HG02885 (cell line): ENCODE measurements at regions not wholly inside any gene's neighbourhood (a gene's known extent, or its start where the extent isn't known, plus 50 kb on each side); places are given as distances from the start of the nearest gene placed in this dataset.

Experiments used
- ATAC-seq: cut with Tn5 transposase; IDR thresholded peaks from one replicate; pipeline ENCODE4 v1.9.1; 2021; ENCODE audit warnings: mild to moderate bottlenecking; ENCODE audit not compliant: unreplicated experiment, poor library complexity

DNA sequence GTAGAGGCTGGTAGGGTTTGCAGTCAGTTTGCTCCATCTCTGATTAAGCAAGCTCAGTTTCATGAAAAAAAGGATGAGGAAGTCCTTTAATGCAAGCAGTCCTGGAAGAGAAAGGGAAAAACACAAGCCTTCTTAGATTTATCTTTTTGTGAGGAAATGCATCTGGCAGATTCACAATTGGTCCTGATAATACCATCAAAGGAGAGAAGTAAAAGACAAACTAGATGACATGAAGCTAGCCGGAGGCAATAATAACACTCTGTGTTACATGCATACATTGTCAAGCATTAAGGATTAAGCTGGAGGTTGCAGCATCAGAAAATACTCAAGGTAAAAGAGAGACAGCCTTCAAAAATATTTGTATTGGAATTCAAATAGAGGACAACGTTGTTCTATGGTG lies 356.0 kb upstream of the TEX13C start, which contains the start of gene TENM1:
Gene TENM1, minus strand, starts transcription at position 101 of the 400 bp plus-strand sequence.
- ATAC-seq: no peak

- ATAC-seq: no peak
Observed at GRCh38 chrX:124975456-124975855, 344.2 kb upstream of the TEX13C start.

DNA sequence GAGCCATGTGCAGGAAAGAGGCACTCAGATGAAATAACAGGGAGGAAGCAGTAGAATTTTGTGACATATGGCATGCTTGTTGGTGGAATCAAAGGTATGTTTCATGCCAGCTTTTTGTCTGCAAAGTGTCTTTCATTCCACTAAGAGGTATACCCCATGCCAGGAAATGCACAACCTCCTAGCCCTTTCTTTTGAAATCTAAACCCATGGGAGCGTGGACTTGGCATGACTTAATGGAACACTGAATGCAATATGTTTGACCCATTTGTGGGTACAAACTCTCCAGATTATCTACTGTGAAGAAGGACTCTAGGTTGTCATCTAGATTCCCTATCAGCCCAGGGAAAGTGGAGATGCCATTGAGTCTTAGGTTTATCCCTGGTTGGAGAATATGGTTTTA lies 338.3 kb upstream of the TEX13C start:
- no peak for ATAC-seq

GRCh38 chrX:124984140-124984813 lies 335.4 kb upstream of the TEX13C start:
- ATAC-seq: no peak

GRCh38 chrX:124986284-124986683 lies 333.4 kb upstream of the TEX13C start:
- no peak for ATAC-seq

DNA sequence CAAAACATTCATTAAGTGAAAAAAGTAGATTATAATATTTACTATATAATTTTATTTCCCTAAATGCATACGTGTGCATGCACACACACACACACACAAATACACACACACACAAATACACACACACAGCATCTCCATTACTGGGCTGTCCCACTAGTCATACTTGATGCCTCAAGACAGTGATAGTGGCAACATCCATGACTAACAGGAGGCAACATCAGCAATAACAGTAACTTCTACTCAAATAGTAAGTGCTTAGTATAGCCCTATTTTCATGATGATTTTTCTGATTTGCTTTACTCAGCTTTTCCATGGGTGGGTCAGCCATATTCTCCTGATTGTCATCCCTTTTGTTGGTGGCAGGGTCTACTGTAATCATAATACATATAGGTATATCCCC lies 325.9 kb upstream of the TEX13C start:
- ATAC-seq: no peak

DNA sequence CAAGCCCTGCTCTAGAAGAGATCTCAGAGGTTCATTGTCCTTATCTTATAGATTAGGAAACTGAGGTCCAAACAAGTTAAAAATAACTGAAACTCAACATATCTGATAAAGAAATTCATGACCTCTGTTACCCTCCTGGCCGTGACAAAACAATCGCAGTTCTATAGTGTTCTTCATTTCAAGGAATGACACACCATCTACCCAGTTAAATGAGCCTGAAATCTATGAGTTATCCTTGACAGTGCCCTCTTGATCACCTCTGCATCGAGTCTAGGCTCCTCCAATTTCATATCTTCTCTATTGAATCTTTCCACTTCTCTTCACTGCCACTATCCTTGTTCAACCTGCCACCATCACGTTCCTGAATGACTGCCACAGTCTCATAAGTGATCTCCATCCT lies 325.3 kb upstream of the TEX13C start:
- no peak for ATAC-seq

DNA sequence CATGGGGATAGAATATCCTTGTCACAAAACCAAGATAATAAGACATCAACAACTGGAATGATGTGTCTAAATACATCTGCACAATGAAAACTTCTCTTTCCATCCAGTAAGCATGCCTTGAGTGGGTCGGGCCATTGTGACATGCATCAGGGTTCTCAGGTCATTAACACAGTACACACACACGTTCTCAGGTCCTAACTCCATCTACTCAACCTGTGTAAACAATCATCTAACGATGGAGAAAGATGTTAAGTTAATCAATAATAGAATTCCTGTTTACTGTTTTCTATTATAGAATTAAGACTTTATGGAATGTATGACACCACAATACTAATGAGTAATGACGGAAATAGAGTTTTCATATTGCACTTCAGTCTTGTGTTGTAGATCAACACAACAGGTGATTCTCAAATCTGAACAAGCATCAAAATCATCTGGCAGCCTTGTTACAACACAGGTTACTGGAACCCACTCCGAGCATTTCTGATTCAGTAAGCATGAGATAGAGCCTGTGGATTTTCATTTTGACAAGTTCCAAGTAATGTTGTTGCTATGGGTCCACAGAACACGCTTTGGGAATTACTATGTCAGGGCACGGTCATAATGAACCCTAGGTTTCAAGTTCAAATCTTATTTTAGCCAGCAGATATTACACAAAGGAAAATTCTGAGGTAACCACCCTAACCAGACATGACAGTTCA lies 315.8 kb upstream of the TEX13C start:
- ATAC-seq: no peak

GRCh38 chrX:125004799-125005198 lies 314.9 kb upstream of the TEX13C start:
- no peak for ATAC-seq

DNA sequence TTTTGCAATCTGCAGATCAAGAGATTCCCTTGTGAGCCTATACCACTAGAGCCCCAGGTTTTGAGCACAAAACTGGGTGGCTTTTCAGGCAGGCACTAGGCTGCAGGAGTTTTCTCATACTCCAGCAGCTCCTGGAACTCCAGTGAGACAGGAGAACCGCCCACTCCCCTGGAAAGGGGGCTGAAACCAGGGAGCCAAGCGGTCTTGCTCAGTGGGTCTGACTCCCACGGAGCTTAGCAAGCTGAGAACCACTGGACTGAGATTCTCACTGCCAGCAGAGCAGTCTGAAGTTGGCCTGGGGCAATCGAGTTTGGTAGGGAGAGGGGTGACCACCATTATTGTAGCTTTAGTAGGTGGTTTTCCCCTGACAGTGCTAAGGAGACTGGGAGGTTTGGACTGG lies 313.8 kb upstream of the TEX13C start:
- no peak for ATAC-seq

- ATAC-seq: no peak
Observed at GRCh38 chrX:125006704-125007103, 313.0 kb upstream of the TEX13C start.

DNA sequence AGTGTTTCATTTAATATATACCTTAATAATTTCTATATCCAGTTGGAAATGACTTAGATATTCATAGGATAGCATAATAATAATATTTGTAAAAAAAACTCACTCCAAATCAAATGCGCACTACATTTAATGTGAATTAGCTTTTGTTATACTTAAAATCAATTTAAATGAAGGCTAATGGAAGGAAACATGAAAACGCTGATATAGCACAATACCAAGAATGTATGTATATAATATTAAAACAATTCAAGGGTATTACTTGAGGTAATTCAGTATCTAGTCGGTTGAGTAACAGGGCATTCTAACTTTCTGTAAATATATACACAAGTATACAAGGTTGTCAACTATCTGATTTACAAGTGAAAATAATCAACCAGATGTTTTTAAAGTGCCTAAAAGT lies 307.1 kb upstream of the TEX13C start:
- no peak for ATAC-seq

GRCh38 chrX:125029131-125029530 lies 290.5 kb upstream of the TEX13C start:
- ATAC-seq: no peak
